K562 (cell line): ENCODE measurements at regions not wholly inside any gene's neighbourhood (a gene's known extent, or its start where the extent isn't known, plus 50 kb on each side); places are given as distances from the start of the nearest gene placed in this dataset.

Experiments
- ATAC-seq: fragments of 200-7000 bp; cut with Tn5 transposase; 3 replicates; pipeline ENCODE4 v1.9.1; 2020; ENCODE audit warnings: moderate library complexity
- BruUV-seq: library from RNA; stranded (reverse); fragments of 400-500 nt; replicated peaks from 2 replicates; lab custom pipeline; 2021; lab: Mats Ljungman, UMichigan
- CTCF ChIA-PET: fragments of 300-600 bp; formaldehyde crosslinking; extraction: SDS; loops from one replicate; lab custom pipeline; 2021; ENCODE audit warnings: low intra/inter-chr PET ratio; lab: Yijun Ruan, JAX
- POLR2A ChIA-PET: fragments of 300-600, 350-650 bp; sonication (Branson Sonifier 250); formaldehyde crosslinking; extraction: SDS; loops from one replicate; lab custom pipeline; 2021; ENCODE audit warnings: antibody characterized with exemption, inconsistent platforms; lab: Yijun Ruan, JAX
- DNase-seq, 4 experiments: peaks; one replicate each; pipeline versions ENCODE4 v3.0.0 to v3.0.0-alpha.2; 2011 to 2018; ENCODE audit warnings: low spot score in 3 of 4, mixed read lengths in 3 of 4; ENCODE audit errors: extremely low read depth in 1 of 4
- FAIRE-seq: peaks from 2 replicates; lab custom pipeline; 2011; peaks lifted over from hg19 to GRCh38; lab: Jason Lieb, UNC
- H2AFZ ChIP-seq: 2 replicates; pipeline ENCODE4 v1.6.0; 2011; ENCODE audit warnings: low read depth, low read length, control low read depth, inconsistent platforms
- H3K27ac ChIP-seq: fragments of 200-600 bp; 3 replicates; pipeline ENCODE4 v1.8.0; 2011; ENCODE audit warnings: low read depth, mild to moderate bottlenecking, control low read depth, inconsistent platforms, low read length, moderate library complexity, mixed read lengths; ENCODE audit errors: extremely low read depth
- H3K27me3 ChIP-seq, 2 experiments: fragments of 300-600 bp in 1 of 2; 2 replicates in 1 of 2; 3 replicates in 1 of 2; pipeline versions ENCODE4 v1.6.0 to v1.8.0; 2011; ENCODE audit warnings: inconsistent platforms in 2 of 2, low read length in 2 of 2, mild to moderate bottlenecking in 1 of 2, mixed read lengths in 1 of 2, moderate library complexity in 1 of 2; ENCODE audit not compliant: control insufficient read depth in 2 of 2, insufficient read depth in 2 of 2
- H3K36me3 ChIP-seq: fragments of 300-600 bp; 3 replicates; pipeline ENCODE4 v1.8.0; 2011; ENCODE audit warnings: mild to moderate bottlenecking, low read length, inconsistent platforms; ENCODE audit not compliant: control insufficient read depth, insufficient read depth
- H3K4me1 ChIP-seq, 2 experiments: fragments of 200-600 bp in 1 of 2; replicated peaks in 1 of 2; 2 replicates in 1 of 2; 3 replicates in 1 of 2; pipeline versions ENCODE4 v1.5.1 to v1.8.0; 2011; ENCODE audit warnings: inconsistent platforms in 2 of 2, low read length in 2 of 2, mild to moderate bottlenecking in 1 of 2, mixed read lengths in 1 of 2, moderate library complexity in 1 of 2; ENCODE audit not compliant: control insufficient read depth in 2 of 2, insufficient read depth in 2 of 2
- H3K4me2 ChIP-seq: 2 replicates; pipeline ENCODE4 v1.6.1; 2011; ENCODE audit warnings: low read length, control low read depth, inconsistent platforms, mixed read lengths; ENCODE audit not compliant: insufficient read depth
- H3K4me3 ChIP-seq: fragments of 200-600 bp; sonication (generic), shearing (Covaris generic); 2 replicates; pipeline ENCODE4 v1.5.1; 2016; ENCODE audit warnings: control low read depth, inconsistent platforms
- H3K79me2 ChIP-seq: fragments of 200-600 bp; 3 replicates; pipeline ENCODE4 v1.8.0; 2011; ENCODE audit warnings: low read length, inconsistent platforms; ENCODE audit not compliant: control insufficient read depth, insufficient read depth
- H3K9ac ChIP-seq, 2 experiments: 2 replicates each; pipeline versions ENCODE4 v1.6.0 to v1.6.1; 2011; ENCODE audit warnings: low read depth in 2 of 2, low read length in 2 of 2, control low read depth in 1 of 2, inconsistent platforms in 1 of 2, mild to moderate bottlenecking in 1 of 2, mixed read lengths in 1 of 2; ENCODE audit not compliant: insufficient read depth in 1 of 2
- H3K9me1 ChIP-seq: one replicate; pipeline ENCODE4 v1.6.0; 2011; ENCODE audit warnings: inconsistent platforms, mild to moderate bottlenecking, low read length, moderate library complexity; ENCODE audit not compliant: control insufficient read depth, insufficient read depth
- H3K9me3 ChIP-seq: replicated peaks from 2 replicates; pipeline ENCODE4 v1.5.1; 2011; ENCODE audit warnings: low read depth, low read length, inconsistent platforms; ENCODE audit not compliant: control insufficient read depth, insufficient read depth
- H4K20me1 ChIP-seq: replicated peaks from 2 replicates; pipeline ENCODE4 v1.6.1; 2011; ENCODE audit warnings: low read length, inconsistent platforms, mixed read lengths; ENCODE audit not compliant: control insufficient read depth, insufficient read depth
- HNRNPK ChIP-seq: fragments of 200-400 bp; formaldehyde crosslinking; IDR thresholded peaks from one replicate; pipeline ENCODE4 v1.6.1; 2018; ENCODE audit warnings: mild to moderate bottlenecking, low read depth, low read length; ENCODE audit not compliant: poor library complexity, severe bottlenecking
- MEIS2 ChIP-seq: fragments of 450-650 bp; IDR thresholded peaks from 2 replicates; pipeline ENCODE4 v1.6.1; 2014; ENCODE audit warnings: mild to moderate bottlenecking; ENCODE audit not compliant: partially characterized antibody
- MTA2 ChIP-seq: fragments of 450-650 bp; IDR thresholded peaks from 2 replicates; pipeline ENCODE4 v1.6.1; 2016; ENCODE audit warnings: low read depth
- NFYB ChIP-seq: IDR thresholded peaks from 2 replicates; pipeline ENCODE4 v1.6.1; 2011; ENCODE audit warnings: mild to moderate bottlenecking, moderate library complexity; ENCODE audit not compliant: insufficient read length; ENCODE audit errors: extremely low read depth
- PML ChIP-seq: IDR thresholded peaks from 2 replicates; pipeline ENCODE4 v1.6.1; 2012; ENCODE audit warnings: low read length, inconsistent platforms
- TAF1 ChIP-seq: IDR thresholded peaks from 2 replicates; pipeline ENCODE4 v1.6.1; 2011; ENCODE audit warnings: mild to moderate bottlenecking, low read length, moderate library complexity; ENCODE audit not compliant: insufficient read depth, control insufficient read depth, severe bottlenecking; ENCODE audit errors: extremely low read depth
- TBL1XR1 ChIP-seq, 2 experiments: IDR thresholded peaks; 2 replicates each; pipeline ENCODE4 v1.6.1; 2012; ENCODE audit warnings: improper control_type of control experiment in 2 of 2, low read length in 2 of 2, mild to moderate bottlenecking in 1 of 2
- ZNF311 ChIP-seq: fragments of 250-450 bp; sonication (Bioruptor Pico); IDR thresholded peaks from 2 replicates; pipeline ENCODE4 v1.4.0; 2020; ENCODE audit warnings: mild to moderate bottlenecking, moderate library complexity
- WGBS: fragments of 100-300 bp; shearing (Covaris generic); methylation state at CpG from one replicate; pipeline ENCODE4 v1.1.6; 2016; ENCODE audit warnings: low coverage, mixed read lengths; ENCODE audit not compliant: insufficient coverage; ENCODE audit errors: missing lambda C conversion rate; 5-methylcytosine and 5-hydroxymethylcytosine counted together
- in situ Hi-C: fragments of 300-500 bp; cut with MboI; formaldehyde crosslinking; loops from 4 replicates; pipeline ENCODE4 v1.15.0; 2018; ENCODE audit warnings: inconsistent platforms, mixed read lengths
- intact Hi-C: fragments of 100-400 bp; cut with micrococcal nuclease; formaldehyde crosslinking; loops from 2 replicates; pipeline ENCODE4 v1.14.2; 2022
- TF ChIP-seq, protein P1 (sequence below): IDR thresholded peaks from 2 replicates; pipeline ENCODE4 v1.6.1; 2011; ENCODE audit warnings: borderline replicate concordance, low read depth, mild to moderate bottlenecking, moderate library complexity, low read length; ENCODE audit not compliant: insufficient read depth, poor library complexity, severe bottlenecking
- TF ChIP-seq, protein P2 (sequence below): sonication (generic); formaldehyde crosslinking; IDR thresholded peaks from 2 replicates; pipeline ENCODE4 v1.8.1; 2023; ENCODE audit warnings: mild to moderate bottlenecking, missing genetic modification reagents
- TF ChIP-seq, protein P3 (sequence below), 2 experiments: fragments of 450-650 bp; conservative IDR thresholded peaks; 2 replicates each; pipeline ENCODE4 v1.6.1; 2017; ENCODE audit warnings: mild to moderate bottlenecking in 2 of 2, moderate library complexity in 2 of 2
- TF ChIP-seq, protein P4 (sequence below): sonication (generic); formaldehyde crosslinking; IDR thresholded peaks from 2 replicates; pipeline ENCODE4 v1.8.0; 2022; ENCODE audit warnings: mild to moderate bottlenecking, low read depth, missing genetic modification reagents
- TF ChIP-seq, protein P5 (sequence below): fragments of 450-650 bp; formaldehyde crosslinking; conservative IDR thresholded peaks from 2 replicates; pipeline ENCODE4 v1.4.0; 2022; ENCODE audit warnings: mild to moderate bottlenecking, missing genetic modification characterization

DNA sequence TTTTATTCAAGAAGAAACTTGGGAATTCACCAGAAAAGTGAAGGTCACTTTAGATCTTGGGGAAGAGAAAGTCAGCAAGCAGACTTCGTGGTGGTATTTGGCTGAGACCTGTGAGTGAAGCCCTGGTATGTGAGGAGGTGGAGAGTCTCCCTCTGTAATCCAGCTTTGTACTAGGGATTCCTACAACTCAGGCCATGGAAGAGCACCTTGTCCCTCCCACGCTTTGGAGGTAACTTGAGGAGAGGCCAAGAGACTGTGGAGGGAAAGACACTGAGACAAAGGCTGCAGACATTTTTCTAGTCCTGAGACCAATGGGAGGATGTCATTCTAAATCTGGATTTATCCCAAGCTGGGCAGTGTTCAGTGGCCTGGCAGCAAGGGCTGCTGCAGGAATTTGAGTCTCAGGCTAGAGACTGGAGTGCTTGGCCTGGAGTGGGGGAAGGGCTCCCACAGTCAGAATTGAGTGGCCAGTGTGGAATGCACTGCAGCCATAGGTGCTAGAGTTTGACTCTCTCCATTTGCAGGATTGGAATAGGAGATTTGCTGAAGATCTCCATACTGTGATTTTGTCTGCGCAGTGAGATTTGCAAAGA is 219.0 kb downstream of the ACTR3 start:
- no peak overlapping the region for H3K4me2 ChIP-seq
- no peak for TF ChIP-seq PML
- TF ChIP-seq, protein P1, sequence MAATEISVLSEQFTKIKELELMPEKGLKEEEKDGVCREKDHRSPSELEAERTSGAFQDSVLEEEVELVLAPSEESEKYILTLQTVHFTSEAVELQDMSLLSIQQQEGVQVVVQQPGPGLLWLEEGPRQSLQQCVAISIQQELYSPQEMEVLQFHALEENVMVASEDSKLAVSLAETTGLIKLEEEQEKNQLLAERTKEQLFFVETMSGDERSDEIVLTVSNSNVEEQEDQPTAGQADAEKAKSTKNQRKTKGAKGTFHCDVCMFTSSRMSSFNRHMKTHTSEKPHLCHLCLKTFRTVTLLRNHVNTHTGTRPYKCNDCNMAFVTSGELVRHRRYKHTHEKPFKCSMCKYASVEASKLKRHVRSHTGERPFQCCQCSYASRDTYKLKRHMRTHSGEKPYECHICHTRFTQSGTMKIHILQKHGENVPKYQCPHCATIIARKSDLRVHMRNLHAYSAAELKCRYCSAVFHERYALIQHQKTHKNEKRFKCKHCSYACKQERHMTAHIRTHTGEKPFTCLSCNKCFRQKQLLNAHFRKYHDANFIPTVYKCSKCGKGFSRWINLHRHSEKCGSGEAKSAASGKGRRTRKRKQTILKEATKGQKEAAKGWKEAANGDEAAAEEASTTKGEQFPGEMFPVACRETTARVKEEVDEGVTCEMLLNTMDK = no peak
- TF ChIP-seq NFYB = no peak
- TF ChIP-seq MEIS2 = no peak
- TF ChIP-seq, protein P2, sequence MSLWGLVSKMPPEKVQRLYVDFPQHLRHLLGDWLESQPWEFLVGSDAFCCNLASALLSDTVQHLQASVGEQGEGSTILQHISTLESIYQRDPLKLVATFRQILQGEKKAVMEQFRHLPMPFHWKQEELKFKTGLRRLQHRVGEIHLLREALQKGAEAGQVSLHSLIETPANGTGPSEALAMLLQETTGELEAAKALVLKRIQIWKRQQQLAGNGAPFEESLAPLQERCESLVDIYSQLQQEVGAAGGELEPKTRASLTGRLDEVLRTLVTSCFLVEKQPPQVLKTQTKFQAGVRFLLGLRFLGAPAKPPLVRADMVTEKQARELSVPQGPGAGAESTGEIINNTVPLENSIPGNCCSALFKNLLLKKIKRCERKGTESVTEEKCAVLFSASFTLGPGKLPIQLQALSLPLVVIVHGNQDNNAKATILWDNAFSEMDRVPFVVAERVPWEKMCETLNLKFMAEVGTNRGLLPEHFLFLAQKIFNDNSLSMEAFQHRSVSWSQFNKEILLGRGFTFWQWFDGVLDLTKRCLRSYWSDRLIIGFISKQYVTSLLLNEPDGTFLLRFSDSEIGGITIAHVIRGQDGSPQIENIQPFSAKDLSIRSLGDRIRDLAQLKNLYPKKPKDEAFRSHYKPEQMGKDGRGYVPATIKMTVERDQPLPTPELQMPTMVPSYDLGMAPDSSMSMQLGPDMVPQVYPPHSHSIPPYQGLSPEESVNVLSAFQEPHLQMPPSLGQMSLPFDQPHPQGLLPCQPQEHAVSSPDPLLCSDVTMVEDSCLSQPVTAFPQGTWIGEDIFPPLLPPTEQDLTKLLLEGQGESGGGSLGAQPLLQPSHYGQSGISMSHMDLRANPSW (CRISPR knock-in tag) = no peak
- TF ChIP-seq, protein P3, sequence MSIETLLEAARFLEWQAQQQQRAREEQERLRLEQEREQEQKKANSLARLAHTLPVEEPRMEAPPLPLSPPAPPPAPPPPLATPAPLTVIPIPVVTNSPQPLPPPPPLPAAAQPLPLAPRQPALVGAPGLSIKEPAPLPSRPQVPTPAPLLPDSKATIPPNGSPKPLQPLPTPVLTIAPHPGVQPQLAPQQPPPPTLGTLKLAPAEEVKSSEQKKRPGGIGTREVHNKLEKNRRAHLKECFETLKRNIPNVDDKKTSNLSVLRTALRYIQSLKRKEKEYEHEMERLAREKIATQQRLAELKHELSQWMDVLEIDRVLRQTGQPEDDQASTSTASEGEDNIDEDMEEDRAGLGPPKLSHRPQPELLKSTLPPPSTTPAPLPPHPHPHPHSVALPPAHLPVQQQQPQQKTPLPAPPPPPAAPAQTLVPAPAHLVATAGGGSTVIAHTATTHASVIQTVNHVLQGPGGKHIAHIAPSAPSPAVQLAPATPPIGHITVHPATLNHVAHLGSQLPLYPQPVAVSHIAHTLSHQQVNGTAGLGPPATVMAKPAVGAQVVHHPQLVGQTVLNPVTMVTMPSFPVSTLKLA (conservative IDR thresholded peaks at IDR 0.05) = no peak
- TF ChIP-seq, protein P4, sequence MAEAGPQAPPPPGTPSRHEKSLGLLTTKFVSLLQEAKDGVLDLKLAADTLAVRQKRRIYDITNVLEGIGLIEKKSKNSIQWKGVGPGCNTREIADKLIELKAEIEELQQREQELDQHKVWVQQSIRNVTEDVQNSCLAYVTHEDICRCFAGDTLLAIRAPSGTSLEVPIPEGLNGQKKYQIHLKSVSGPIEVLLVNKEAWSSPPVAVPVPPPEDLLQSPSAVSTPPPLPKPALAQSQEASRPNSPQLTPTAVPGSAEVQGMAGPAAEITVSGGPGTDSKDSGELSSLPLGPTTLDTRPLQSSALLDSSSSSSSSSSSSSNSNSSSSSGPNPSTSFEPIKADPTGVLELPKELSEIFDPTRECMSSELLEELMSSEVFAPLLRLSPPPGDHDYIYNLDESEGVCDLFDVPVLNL (CRISPR knock-in tag) = no peak
- TF ChIP-seq, protein P5, sequence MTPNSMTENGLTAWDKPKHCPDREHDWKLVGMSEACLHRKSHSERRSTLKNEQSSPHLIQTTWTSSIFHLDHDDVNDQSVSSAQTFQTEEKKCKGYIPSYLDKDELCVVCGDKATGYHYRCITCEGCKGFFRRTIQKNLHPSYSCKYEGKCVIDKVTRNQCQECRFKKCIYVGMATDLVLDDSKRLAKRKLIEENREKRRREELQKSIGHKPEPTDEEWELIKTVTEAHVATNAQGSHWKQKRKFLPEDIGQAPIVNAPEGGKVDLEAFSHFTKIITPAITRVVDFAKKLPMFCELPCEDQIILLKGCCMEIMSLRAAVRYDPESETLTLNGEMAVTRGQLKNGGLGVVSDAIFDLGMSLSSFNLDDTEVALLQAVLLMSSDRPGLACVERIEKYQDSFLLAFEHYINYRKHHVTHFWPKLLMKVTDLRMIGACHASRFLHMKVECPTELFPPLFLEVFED (CRISPR knock-in tag) = no peak
- TF ChIP-seq TAF1 = no peak
- TF ChIP-seq HNRNPK = no peak
- TF ChIP-seq MTA2 = no peak
- no peak for TF ChIP-seq TBL1XR1 (IDR thresholded peaks at IDR 0.05; ENCODE audit: low read length in 2 of 2)
- no peak for TF ChIP-seq ZNF311 (CRISPR knock-in tag)
- no peak overlapping the region for H3K4me3 ChIP-seq
- no peak for ATAC-seq
- no peaks in the 10 kb centered on the region for H3K9me1 ChIP-seq
- 0% methylated on average over 3 of the region's 3 CpGs for WGBS
- POLR2A ChIA-PET = no interaction called here
- H3K36me3 ChIP-seq = no peaks in the 10 kb centered on the region
- CTCF ChIA-PET = no interaction called here
- BruUV-seq = no TSS peak
- no peak overlapping the region for H2AFZ ChIP-seq
- H4K20me1 ChIP-seq = no peaks in the 10 kb centered on the region
- no peaks in the 10 kb centered on the region for H3K79me2 ChIP-seq
- intact Hi-C loops (no loop called here), in situ Hi-C loops (no loop called here)
- H3K9ac ChIP-seq = no peak overlapping the region
- DNase-seq = no peak
- no peaks in the 10 kb centered on the region for H3K9me3 ChIP-seq
- H3K27ac ChIP-seq = no peak overlapping the region
- H3K27me3 ChIP-seq = no peaks in the 10 kb centered on the region
- H3K4me1 ChIP-seq = no peaks in the 10 kb centered on the region
- no peak for FAIRE-seq
